HepG2 (cell line): ENCODE measurements at regions not wholly inside any gene's neighbourhood (a gene's known extent, or its start where the extent isn't known, plus 50 kb on each side); places are given as distances from the start of the nearest gene placed in this dataset.

Experiments used
- ATAC-seq: fragments of 200-7000 bp; cut with Tn5 transposase; 3 replicates; pipeline ENCODE4 v1.9.1; 2020; ENCODE audit warnings: mild to moderate bottlenecking, moderate library complexity
- BruUV-seq: library from RNA; stranded (reverse); fragments of 400-500 nt; replicated peaks from 2 replicates; lab custom pipeline; 2021; lab: Mats Ljungman, UMichigan
- CTCF ChIA-PET: fragments of 300-600 bp; formaldehyde crosslinking; extraction: SDS; loops from one replicate; lab custom pipeline; 2021; ENCODE audit warnings: low total read pairs, inconsistent platforms, low intra/inter-chr PET ratio; lab: Yijun Ruan, JAX
- POLR2A ChIA-PET: fragments of 350-600 bp; sonication (Branson Sonifier 250); formaldehyde crosslinking; loops from one replicate; lab custom pipeline; 2020; ENCODE audit warnings: antibody characterized with exemption, inconsistent platforms; lab: Yijun Ruan, JAX
- DNase-seq: peaks from one replicate; pipeline ENCODE4 v3.0.0-alpha.2; 2015; ENCODE audit warnings: low spot score
- FAIRE-seq: peaks from 3 replicates; lab custom pipeline; 2011; peaks lifted over from hg19 to GRCh38; lab: Jason Lieb, UNC
- H2AFZ ChIP-seq: one replicate; pipeline ENCODE4 v1.6.1; 2011; ENCODE audit warnings: low read length, inconsistent platforms
- H3K27ac ChIP-seq: fragments of 300-600 bp; 3 replicates; pipeline ENCODE4 v1.8.0; 2011; ENCODE audit warnings: mixed run types, mild to moderate bottlenecking, mixed read lengths, low read length, inconsistent platforms; ENCODE audit not compliant: insufficient read depth; ENCODE audit errors: extremely low read length
- H3K27me3 ChIP-seq, 2 experiments: fragments of 200-600 bp in 1 of 2; 2 replicates in 1 of 2; 3 replicates in 1 of 2; pipeline versions ENCODE4 v1.6.0 to v1.8.0; 2011; ENCODE audit warnings: low read length in 2 of 2, mild to moderate bottlenecking in 2 of 2, moderate library complexity in 2 of 2, inconsistent platforms in 1 of 2; ENCODE audit not compliant: insufficient read depth in 2 of 2, control insufficient read depth in 1 of 2
- H3K36me3 ChIP-seq, 2 experiments: fragments of 200-600 bp in 1 of 2; replicated peaks in 1 of 2; 2 replicates in 1 of 2; 3 replicates in 1 of 2; pipeline versions ENCODE4 v1.5.1 to v1.8.0; 2011; ENCODE audit warnings: low read length in 2 of 2, inconsistent platforms in 1 of 2; ENCODE audit not compliant: insufficient read depth in 2 of 2, control insufficient read depth in 1 of 2
- H3K4me1 ChIP-seq: 2 replicates; pipeline ENCODE4 v1.5.1; 2012; ENCODE audit warnings: low read length, inconsistent platforms; ENCODE audit not compliant: insufficient read depth
- H3K4me2 ChIP-seq: 2 replicates; pipeline ENCODE4 v1.6.0; 2011; ENCODE audit warnings: low read depth, low read length, inconsistent platforms
- H3K4me3 ChIP-seq, 3 experiments: fragments of 200-600 bp in 1 of 3; sonication (generic), shearing (Covaris generic) in 1 of 3; replicated peaks in 1 of 3; 2 replicates each; pipeline ENCODE4 v1.5.1; 2011 to 2016; ENCODE audit warnings: low read length in 3 of 3, inconsistent platforms in 2 of 3, low read depth in 2 of 3, mild to moderate bottlenecking in 2 of 3, control low read depth in 1 of 3, mixed read lengths in 1 of 3; ENCODE audit not compliant: insufficient read depth in 1 of 3
- H3K79me2 ChIP-seq: one replicate; pipeline ENCODE4 v1.6.1; 2011; ENCODE audit warnings: low read length, inconsistent platforms; ENCODE audit not compliant: insufficient read depth
- H3K9ac ChIP-seq: 2 replicates; pipeline ENCODE4 v1.6.0; 2011; ENCODE audit warnings: mild to moderate bottlenecking, low read depth, low read length, inconsistent platforms; ENCODE audit not compliant: insufficient read depth
- H3K9me3 ChIP-seq: 2 replicates; pipeline ENCODE4 v1.5.1; 2012; ENCODE audit warnings: mild to moderate bottlenecking, low read length
- H4K20me1 ChIP-seq: 2 replicates; pipeline ENCODE4 v1.6.0; 2011; ENCODE audit warnings: inconsistent platforms, mild to moderate bottlenecking, low read length, moderate library complexity; ENCODE audit not compliant: insufficient read depth
- FOXA1 ChIP-seq, 2 experiments: fragments of 450-650 bp in 1 of 2; sonication (generic) in 1 of 2; formaldehyde crosslinking in 1 of 2; IDR thresholded peaks; 2 replicates each; pipeline versions ENCODE4 v1.4.0 to v1.6.1; 2016 to 2020; ENCODE audit warnings: missing genetic modification reagents in 1 of 2
- GABPB1 ChIP-seq: IDR thresholded peaks from 2 replicates; pipeline ENCODE4 v1.6.1; 2016; ENCODE audit warnings: mild to moderate bottlenecking, missing genetic modification reagents, moderate library complexity, missing compliant biosample characterization
- HMG20A ChIP-seq: IDR thresholded peaks from 2 replicates; pipeline ENCODE4 v1.6.1; 2016; ENCODE audit warnings: borderline replicate concordance
- HOXA5 ChIP-seq: sonication (generic); formaldehyde crosslinking; IDR thresholded peaks from 2 replicates; pipeline ENCODE4 v1.4.0; 2020; ENCODE audit warnings: missing genetic modification reagents
- HOXD1 ChIP-seq: sonication (generic); formaldehyde crosslinking; IDR thresholded peaks from 2 replicates; pipeline ENCODE4 v1.5.0; 2020; ENCODE audit warnings: missing genetic modification reagents
- KLF9 ChIP-seq: IDR thresholded peaks from 2 replicates; pipeline ENCODE4 v1.6.1; 2016; ENCODE audit warnings: low read depth
- MIER2 ChIP-seq: IDR thresholded peaks from 2 replicates; pipeline ENCODE4 v1.6.1; 2016; ENCODE audit warnings: missing biosample characterization, missing genetic modification reagents
- PAWR ChIP-seq: sonication (generic); formaldehyde crosslinking; IDR thresholded peaks from 2 replicates; pipeline ENCODE4 v1.4.0; 2020; ENCODE audit warnings: missing genetic modification reagents, mild to moderate bottlenecking, borderline replicate concordance
- PHF5A ChIP-seq: IDR thresholded peaks from one replicate; pipeline ENCODE4 v1.6.1; 2018; ENCODE audit warnings: low read depth, missing genetic modification reagents; ENCODE audit not compliant: unreplicated experiment
- RBM22 ChIP-seq: fragments of 200-400 bp; formaldehyde crosslinking; optimal IDR thresholded peaks from 2 replicates; pipeline ENCODE3; 2017; ENCODE audit warnings: mild to moderate bottlenecking, low read length, moderate library complexity
- ZNF296 ChIP-seq: sonication (generic); formaldehyde crosslinking; conservative IDR thresholded peaks from 2 replicates; pipeline ENCODE4 v1.5.0; 2020; ENCODE audit warnings: mild to moderate bottlenecking, missing genetic modification reagents
- ZNF34 ChIP-seq: sonication (generic); formaldehyde crosslinking; IDR thresholded peaks from 2 replicates; pipeline ENCODE4 v1.4.0; 2020; ENCODE audit warnings: mild to moderate bottlenecking, missing genetic modification reagents, borderline replicate concordance
- ZNF841 ChIP-seq: sonication (generic); formaldehyde crosslinking; IDR thresholded peaks from 2 replicates; pipeline ENCODE4 v1.8.1; 2023; ENCODE audit warnings: missing genetic modification reagents, borderline replicate concordance
- ZNF891 ChIP-seq: sonication (generic); formaldehyde crosslinking; IDR thresholded peaks from 2 replicates; pipeline ENCODE4 v1.5.0; 2020; ENCODE audit warnings: mild to moderate bottlenecking, missing genetic modification reagents
- WGBS: methylation state at CpG from one replicate; pipeline ENCODE4 v1.1.6; 2017; ENCODE audit warnings: low lambda C conversion rate; 5-methylcytosine and 5-hydroxymethylcytosine counted together
- in situ Hi-C: cut with HindIII; loops from 2 replicates; pipeline ENCODE4 v1.10.0; 2017; ENCODE audit warnings: low pct_unique_long_range_greater_than_20kb; ENCODE audit not compliant: extremely low pct_ligation_motif_present
- intact Hi-C: fragments of 100-400 bp; cut with micrococcal nuclease; formaldehyde crosslinking; loops from one replicate; pipeline ENCODE4 v1.10.0; 2022; ENCODE audit not compliant: unreplicated experiment
- TF ChIP-seq, protein P1 (sequence below): sonication (generic); formaldehyde crosslinking; IDR thresholded peaks from 2 replicates; pipeline ENCODE4 v1.5.0; 2020; ENCODE audit warnings: missing genetic modification reagents
- TF ChIP-seq, protein P2 (sequence below): sonication (generic); formaldehyde crosslinking; IDR thresholded peaks from 2 replicates; pipeline ENCODE4 v1.5.0; 2020; ENCODE audit warnings: missing genetic modification reagents
- TF ChIP-seq, protein P3 (sequence below): sonication (generic); formaldehyde crosslinking; IDR thresholded peaks from 2 replicates; pipeline ENCODE4 v1.5.0; 2020; ENCODE audit warnings: mild to moderate bottlenecking, missing genetic modification reagents
- TF ChIP-seq, protein P4 (sequence below): sonication (generic); formaldehyde crosslinking; conservative IDR thresholded peaks from 2 replicates; pipeline ENCODE4 v1.4.0; 2020; ENCODE audit warnings: missing genetic modification reagents
- TF ChIP-seq, protein P5 (sequence below): sonication (generic); formaldehyde crosslinking; conservative IDR thresholded peaks from 2 replicates; pipeline ENCODE4 v1.8.0; 2022; ENCODE audit warnings: missing genetic modification reagents

DNA sequence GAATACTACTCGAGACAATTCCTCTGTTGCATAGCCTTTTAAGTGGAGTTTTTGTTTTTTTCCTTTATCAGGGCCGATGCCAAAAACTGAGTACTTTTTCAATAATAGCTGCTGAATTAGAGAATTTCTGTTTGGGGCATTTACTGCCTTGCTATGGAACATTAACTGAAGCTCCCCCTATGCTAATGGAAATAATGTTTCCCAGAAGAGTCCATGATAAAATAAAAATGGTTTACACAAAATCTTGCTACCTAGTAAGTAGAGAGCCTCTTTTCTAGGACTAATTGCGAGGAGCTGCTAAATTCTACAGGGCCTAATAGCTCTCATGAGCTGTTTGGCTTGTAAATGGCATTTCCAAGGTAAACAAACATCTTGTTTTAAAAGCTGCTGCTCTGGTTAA is 128.2 kb upstream of the MYO10 start (continued):
- TF ChIP-seq ZNF841 (CRISPR knock-in tag) (no peak), ZNF34 (CRISPR knock-in tag) (no peak)
- TF ChIP-seq, protein P1, sequence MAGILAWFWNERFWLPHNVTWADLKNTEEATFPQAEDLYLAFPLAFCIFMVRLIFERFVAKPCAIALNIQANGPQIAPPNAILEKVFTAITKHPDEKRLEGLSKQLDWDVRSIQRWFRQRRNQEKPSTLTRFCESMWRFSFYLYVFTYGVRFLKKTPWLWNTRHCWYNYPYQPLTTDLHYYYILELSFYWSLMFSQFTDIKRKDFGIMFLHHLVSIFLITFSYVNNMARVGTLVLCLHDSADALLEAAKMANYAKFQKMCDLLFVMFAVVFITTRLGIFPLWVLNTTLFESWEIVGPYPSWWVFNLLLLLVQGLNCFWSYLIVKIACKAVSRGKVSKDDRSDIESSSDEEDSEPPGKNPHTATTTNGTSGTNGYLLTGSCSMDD (CRISPR knock-in tag): no peak
- TF ChIP-seq, protein P2, sequence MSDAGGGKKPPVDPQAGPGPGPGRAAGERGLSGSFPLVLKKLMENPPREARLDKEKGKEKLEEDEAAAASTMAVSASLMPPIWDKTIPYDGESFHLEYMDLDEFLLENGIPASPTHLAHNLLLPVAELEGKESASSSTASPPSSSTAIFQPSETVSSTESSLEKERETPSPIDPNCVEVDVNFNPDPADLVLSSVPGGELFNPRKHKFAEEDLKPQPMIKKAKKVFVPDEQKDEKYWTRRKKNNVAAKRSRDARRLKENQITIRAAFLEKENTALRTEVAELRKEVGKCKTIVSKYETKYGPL (CRISPR knock-in tag): no peak

DNA sequence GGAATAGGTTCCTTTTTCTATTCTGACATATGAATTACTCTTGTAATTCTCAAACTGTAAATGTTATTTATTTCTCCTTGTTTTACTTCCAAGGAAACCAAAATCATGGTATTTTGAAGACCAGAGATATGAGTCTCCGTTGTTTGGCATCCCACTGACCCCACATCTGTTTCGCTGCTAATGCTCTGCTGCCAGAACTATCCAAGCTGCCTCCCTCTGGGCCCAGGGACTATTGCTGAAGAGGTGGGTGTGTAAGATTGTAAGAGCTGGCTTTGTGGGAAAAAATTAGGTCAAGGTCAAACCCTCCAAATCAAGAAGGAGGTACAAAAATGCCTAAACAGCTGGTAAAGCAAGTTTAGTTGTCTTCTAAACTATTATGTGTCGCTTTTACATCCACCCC is 129.4 kb upstream of the MYO10 start:
- in situ Hi-C loops (no loop called here), intact Hi-C loops (no loop called here)
- H4K20me1 ChIP-seq: no peaks in the 10 kb centered on the region
- WGBS: 27% methylated on average over 3 of the region's 3 CpGs
- H3K9ac ChIP-seq: no peak overlapping the region
- H3K36me3 ChIP-seq: no peaks in the 10 kb centered on the region
- no peak for DNase-seq
- no TSS peak for BruUV-seq
- no peaks in the 10 kb centered on the region for H3K9me3 ChIP-seq
- no peaks in the 10 kb centered on the region for H3K27me3 ChIP-seq
- CTCF ChIA-PET: no interaction called here
- H3K79me2 ChIP-seq: no peaks in the 10 kb centered on the region
- no peak overlapping the region for H3K4me2 ChIP-seq
- POLR2A ChIA-PET: no interaction called here
- no peak overlapping the region for H3K4me3 ChIP-seq
- no peak overlapping the region for H3K27ac ChIP-seq
- no peak for ATAC-seq
- H2AFZ ChIP-seq: no peak overlapping the region
- H3K4me1 ChIP-seq: no peaks in the 10 kb centered on the region
- FAIRE-seq: no peak
- TF ChIP-seq PHF5A (CRISPR knock-in tag) (no peak), ZNF891 (CRISPR knock-in tag) (no peak), RBM22 (no peak), FOXA1 (IDR thresholded peaks at IDR 0.05) (no peak), FOXA1 (CRISPR knock-in tag; IDR thresholded peaks at IDR 0.05) (no peak), ZNF296 (CRISPR knock-in tag) (no peak), PAWR (CRISPR knock-in tag) (no peak), GABPB1 (CRISPR knock-in tag) (no peak), KLF9 (no peak), HOXD1 (CRISPR knock-in tag) (no peak), MIER2 (CRISPR knock-in tag) (no peak), HOXA5 (CRISPR knock-in tag) (no peak), HMG20A (no peak)
- TF ChIP-seq, protein P3, sequence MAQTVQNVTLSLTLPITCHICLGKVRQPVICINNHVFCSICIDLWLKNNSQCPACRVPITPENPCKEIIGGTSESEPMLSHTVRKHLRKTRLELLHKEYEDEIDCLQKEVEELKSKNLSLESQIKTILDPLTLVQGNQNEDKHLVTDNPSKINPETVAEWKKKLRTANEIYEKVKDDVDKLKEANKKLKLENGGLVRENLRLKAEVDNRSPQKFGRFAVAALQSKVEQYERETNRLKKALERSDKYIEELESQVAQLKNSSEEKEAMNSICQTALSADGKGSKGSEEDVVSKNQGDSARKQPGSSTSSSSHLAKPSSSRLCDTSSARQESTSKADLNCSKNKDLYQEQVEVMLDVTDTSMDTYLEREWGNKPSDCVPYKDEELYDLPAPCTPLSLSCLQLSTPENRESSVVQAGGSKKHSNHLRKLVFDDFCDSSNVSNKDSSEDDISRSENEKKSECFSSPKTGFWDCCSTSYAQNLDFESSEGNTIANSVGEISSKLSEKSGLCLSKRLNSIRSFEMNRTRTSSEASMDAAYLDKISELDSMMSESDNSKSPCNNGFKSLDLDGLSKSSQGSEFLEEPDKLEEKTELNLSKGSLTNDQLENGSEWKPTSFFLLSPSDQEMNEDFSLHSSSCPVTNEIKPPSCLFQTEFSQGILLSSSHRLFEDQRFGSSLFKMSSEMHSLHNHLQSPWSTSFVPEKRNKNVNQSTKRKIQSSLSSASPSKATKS: no peak
- TF ChIP-seq, protein P4, sequence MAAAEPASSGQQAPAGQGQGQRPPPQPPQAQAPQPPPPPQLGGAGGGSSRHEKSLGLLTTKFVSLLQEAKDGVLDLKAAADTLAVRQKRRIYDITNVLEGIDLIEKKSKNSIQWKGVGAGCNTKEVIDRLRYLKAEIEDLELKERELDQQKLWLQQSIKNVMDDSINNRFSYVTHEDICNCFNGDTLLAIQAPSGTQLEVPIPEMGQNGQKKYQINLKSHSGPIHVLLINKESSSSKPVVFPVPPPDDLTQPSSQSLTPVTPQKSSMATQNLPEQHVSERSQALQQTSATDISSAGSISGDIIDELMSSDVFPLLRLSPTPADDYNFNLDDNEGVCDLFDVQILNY (CRISPR knock-in tag): no peak
- TF ChIP-seq, protein P5, sequence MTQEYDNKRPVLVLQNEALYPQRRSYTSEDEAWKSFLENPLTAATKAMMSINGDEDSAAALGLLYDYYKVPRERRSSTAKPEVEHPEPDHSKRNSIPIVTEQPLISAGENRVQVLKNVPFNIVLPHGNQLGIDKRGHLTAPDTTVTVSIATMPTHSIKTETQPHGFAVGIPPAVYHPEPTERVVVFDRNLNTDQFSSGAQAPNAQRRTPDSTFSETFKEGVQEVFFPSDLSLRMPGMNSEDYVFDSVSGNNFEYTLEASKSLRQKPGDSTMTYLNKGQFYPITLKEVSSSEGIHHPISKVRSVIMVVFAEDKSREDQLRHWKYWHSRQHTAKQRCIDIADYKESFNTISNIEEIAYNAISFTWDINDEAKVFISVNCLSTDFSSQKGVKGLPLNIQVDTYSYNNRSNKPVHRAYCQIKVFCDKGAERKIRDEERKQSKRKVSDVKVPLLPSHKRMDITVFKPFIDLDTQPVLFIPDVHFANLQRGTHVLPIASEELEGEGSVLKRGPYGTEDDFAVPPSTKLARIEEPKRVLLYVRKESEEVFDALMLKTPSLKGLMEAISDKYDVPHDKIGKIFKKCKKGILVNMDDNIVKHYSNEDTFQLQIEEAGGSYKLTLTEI: no peak
